Spleen (tissue), 11 donors: ENCODE measurements at regions not wholly inside any gene's neighbourhood (a gene's known extent, or its start where the extent isn't known, plus 50 kb on each side); places are given as distances from the start of the nearest gene placed in this dataset.
"Not testable (repeated sequence)": the region's sequence is repeated elsewhere in the genome, so short reads cannot be mapped to it uniquely, and the experiment has no call there.

Experiments
- DNase-seq: peaks from one replicate; pipeline ENCODE4 v3.0.0-alpha.2; 2020
- H3K27ac ChIP-seq, 8 donors: fragments of 200-600 bp; sonication (generic) in 7 of 8; 1 replicate in 4 of 8; 2 replicates in 4 of 8; pipeline versions ENCODE4 v1.5.0 to v1.8.0; 2016 to 2021; ENCODE audit warnings: inconsistent platforms in 4 of 8, mild to moderate bottlenecking in 4 of 8, moderate library complexity in 1 of 8
- H3K27me3 ChIP-seq, 7 donors: fragments of 200-600 bp; sonication (generic) in 6 of 7; replicated peaks in 1 of 7; 1 replicate in 4 of 7; 2 replicates in 3 of 7; pipeline versions ENCODE4 v1.5.0 to v1.8.0; 2016 to 2021; ENCODE audit warnings: inconsistent platforms in 3 of 7, mild to moderate bottlenecking in 1 of 7
- H3K36me3 ChIP-seq, 6 donors: fragments of 200-600 bp; sonication (generic) in 5 of 6; 1 replicate in 4 of 6; 2 replicates in 2 of 6; pipeline versions ENCODE4 v1.5.0 to v1.8.0; 2016 to 2021; ENCODE audit warnings: inconsistent platforms in 2 of 6
- H3K4me1 ChIP-seq, 6 donors: fragments of 200-600 bp; sonication (generic) in 5 of 6; 1 replicate in 3 of 6; 2 replicates in 3 of 6; pipeline versions ENCODE4 v1.5.0 to v1.8.0; 2016 to 2021; ENCODE audit warnings: inconsistent platforms in 3 of 6
- H3K4me3 ChIP-seq, 8 donors: fragments of 200-600 bp; sonication (generic) in 7 of 8; 1 replicate in 4 of 8; 2 replicates in 4 of 8; pipeline versions ENCODE4 v1.5.0 to v1.8.0; 2016 to 2021; ENCODE audit warnings: inconsistent platforms in 4 of 8, mild to moderate bottlenecking in 4 of 8, moderate library complexity in 2 of 8
- H3K9me3 ChIP-seq, 8 donors: fragments of 200-600 bp; sonication (generic) in 7 of 8; 1 replicate in 4 of 8; 2 replicates in 4 of 8; pipeline versions ENCODE4 v1.5.0 to v1.8.0; 2016 to 2021; ENCODE audit warnings: inconsistent platforms in 4 of 8
- POLR2A ChIP-seq, 3 donors: fragments of 450-650 bp; IDR thresholded peaks; one replicate each; pipeline ENCODE4 v1.5.1; 2017; ENCODE audit warnings: antibody characterized with exemption in 3 of 3, mild to moderate bottlenecking in 1 of 3
- POLR2AphosphoS5 ChIP-seq, 3 donors: sonication (generic); formaldehyde crosslinking; IDR thresholded peaks; one replicate each; pipeline ENCODE4 v1.5.1; 2017; ENCODE audit warnings: antibody characterized with exemption in 3 of 3
- WGBS, 5 donors: extraction: QIAGEN DNeasy Blood & Tissue Kit in 3 of 5; methylation state at CpG; one replicate each; pipeline versions ENCODE4 v1.1.5 to v1.1.7; 2013 to 2018; 5-methylcytosine and 5-hydroxymethylcytosine counted together
- intact Hi-C: fragments of 100-400 bp; cut with DNase I; formaldehyde crosslinking; loops from one replicate; pipeline ENCODE4 v1.15.0; 2023; ENCODE audit warnings: low total_unique reads
- TF ChIP-seq, protein P1 (sequence below), 11 experiments: fragments of 200-600 bp in 7 of 11; fragments of 450-650 bp in 4 of 11; sonication (generic) in 4 of 11; IDR thresholded peaks in 8 of 11; conservative IDR thresholded peaks in 3 of 11; 1 replicate in 7 of 11; 2 replicates in 4 of 11; pipeline versions ENCODE4 v1.4.0 to v1.8.0; 2016 to 2021; ENCODE audit warnings: antibody characterized with exemption in 11 of 11, inconsistent platforms in 4 of 11, mild to moderate bottlenecking in 1 of 11
- donor health status: healthy with polysubstance abuse.
- donor health status: DM: no; HTN: no; CAD: no; lungs with moderate emphysema.
- donor health status: DM: no; HTN: no; CAD: no.
- donor health status: Bipolar disorder and iron deficiency.
- donor health status: healthy.
- donor health status: DM: no; HTN: no; CAD: no.
- donor health status: DM: yes; HTN: yes; CAD: no.

- H3K4me1 ChIP-seq: no peaks in the 10 kb centered on the region
Measured at GRCh38 chr18:71301596-71301995, 1012.8 kb downstream of the SOCS6 start.

GRCh38 chr18:71294201-71294600, 1005.4 kb downstream of the SOCS6 start:
- H3K27me3 ChIP-seq, intact Hi-C loops, DNase-seq, H3K4me3 ChIP-seq, H3K27ac ChIP-seq, H3K9me3 ChIP-seq, H3K4me1 ChIP-seq, H3K36me3 ChIP-seq: not testable (repeated sequence)
- 71 to 82% (median 77%) methylated on average over 3 of the region's 3 CpGs for WGBS, 5 donors

More at GRCh38 chr18:71301596-71301995, 1012.8 kb downstream of the SOCS6 start:
- Histone ChIP-seq H3K9me3 (no peaks in the 10 kb centered on the region), H3K4me3 (no peak overlapping the region), H3K27me3 (no peaks in the 10 kb centered on the region), H3K27ac (no peak overlapping the region), H3K36me3 (no peaks in the 10 kb centered on the region)
- no peak for DNase-seq
- TF ChIP-seq, protein P1, sequence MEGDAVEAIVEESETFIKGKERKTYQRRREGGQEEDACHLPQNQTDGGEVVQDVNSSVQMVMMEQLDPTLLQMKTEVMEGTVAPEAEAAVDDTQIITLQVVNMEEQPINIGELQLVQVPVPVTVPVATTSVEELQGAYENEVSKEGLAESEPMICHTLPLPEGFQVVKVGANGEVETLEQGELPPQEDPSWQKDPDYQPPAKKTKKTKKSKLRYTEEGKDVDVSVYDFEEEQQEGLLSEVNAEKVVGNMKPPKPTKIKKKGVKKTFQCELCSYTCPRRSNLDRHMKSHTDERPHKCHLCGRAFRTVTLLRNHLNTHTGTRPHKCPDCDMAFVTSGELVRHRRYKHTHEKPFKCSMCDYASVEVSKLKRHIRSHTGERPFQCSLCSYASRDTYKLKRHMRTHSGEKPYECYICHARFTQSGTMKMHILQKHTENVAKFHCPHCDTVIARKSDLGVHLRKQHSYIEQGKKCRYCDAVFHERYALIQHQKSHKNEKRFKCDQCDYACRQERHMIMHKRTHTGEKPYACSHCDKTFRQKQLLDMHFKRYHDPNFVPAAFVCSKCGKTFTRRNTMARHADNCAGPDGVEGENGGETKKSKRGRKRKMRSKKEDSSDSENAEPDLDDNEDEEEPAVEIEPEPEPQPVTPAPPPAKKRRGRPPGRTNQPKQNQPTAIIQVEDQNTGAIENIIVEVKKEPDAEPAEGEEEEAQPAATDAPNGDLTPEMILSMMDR (IDR thresholded peaks at IDR 0.05 in 8 of 11, conservative IDR thresholded peaks at IDR 0.05 in 3 of 11): no peak
- no peak for TF ChIP-seq POLR2A (IDR thresholded peaks at IDR 0.05)
- no peak for TF ChIP-seq POLR2AphosphoS5 (IDR thresholded peaks at IDR 0.05)
- 84 to 89% (median 86%) methylated on average over 4 of the region's 4 CpGs for WGBS, 5 donors
- intact Hi-C loops: no loop called here

GRCh38 chr18:71293322-71293721, 1004.5 kb downstream of the SOCS6 start:
- TF ChIP-seq POLR2A (IDR thresholded peaks at IDR 0.05) (no peak), POLR2AphosphoS5 (IDR thresholded peaks at IDR 0.05) (no peak)
- TF ChIP-seq, protein P1 (IDR thresholded peaks at IDR 0.05 in 8 of 11, conservative IDR thresholded peaks at IDR 0.05 in 3 of 11): no peak
- intact Hi-C loops: no loop called here
- no peaks in the 10 kb centered on the region for H3K4me1 ChIP-seq
- H3K4me3 ChIP-seq: no peak overlapping the region
- DNase-seq: no peak
- H3K27ac ChIP-seq: no peak overlapping the region
- no peaks in the 10 kb centered on the region for H3K27me3 ChIP-seq
- H3K36me3 ChIP-seq: no peaks in the 10 kb centered on the region
- peaks cover 0 to 5% (median 0%) of the 10 kb centered on the region in 8 donors for H3K9me3 ChIP-seq

DNA sequence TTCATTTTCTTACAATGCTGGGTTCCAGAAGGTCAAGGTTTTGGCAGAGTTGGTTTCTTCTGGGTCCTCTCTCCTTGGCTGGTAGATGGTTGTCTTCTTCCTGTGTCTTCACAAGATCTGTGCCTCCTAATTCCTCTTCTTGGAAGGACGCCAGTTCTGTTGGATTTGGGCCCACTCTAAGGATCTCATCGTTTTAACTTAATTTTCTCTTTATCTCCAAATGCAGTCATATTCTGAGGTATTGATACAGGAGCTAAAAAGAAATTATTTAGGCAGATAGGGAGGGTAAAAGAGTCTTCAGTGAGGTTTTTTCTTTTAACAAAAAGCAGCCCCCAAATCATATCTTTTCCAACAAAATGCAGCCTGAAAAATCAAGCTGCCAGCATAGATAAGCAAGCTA, 998.4 kb downstream of the SOCS6 start:
- Histone ChIP-seq H3K4me3 (no peak overlapping the region), H3K27ac (no peak overlapping the region), H3K9me3 (peaks cover 0 to 15% (median 0%) of the 10 kb centered on the region in 8 donors), H3K36me3 (no peaks in the 10 kb centered on the region), H3K27me3 (no peaks in the 10 kb centered on the region), H3K4me1 (no peaks in the 10 kb centered on the region)
- no peak for DNase-seq
- intact Hi-C loops: no loop called here
- TF ChIP-seq, protein P1 (IDR thresholded peaks at IDR 0.05 in 8 of 11, conservative IDR thresholded peaks at IDR 0.05 in 3 of 11): no peak
- TF ChIP-seq POLR2AphosphoS5 (IDR thresholded peaks at IDR 0.05) (no peak), POLR2A (IDR thresholded peaks at IDR 0.05) (no peak)
- 54 to 75% (median 58%) methylated on average over 2 of the region's 2 CpGs for WGBS, 5 donors

DNA sequence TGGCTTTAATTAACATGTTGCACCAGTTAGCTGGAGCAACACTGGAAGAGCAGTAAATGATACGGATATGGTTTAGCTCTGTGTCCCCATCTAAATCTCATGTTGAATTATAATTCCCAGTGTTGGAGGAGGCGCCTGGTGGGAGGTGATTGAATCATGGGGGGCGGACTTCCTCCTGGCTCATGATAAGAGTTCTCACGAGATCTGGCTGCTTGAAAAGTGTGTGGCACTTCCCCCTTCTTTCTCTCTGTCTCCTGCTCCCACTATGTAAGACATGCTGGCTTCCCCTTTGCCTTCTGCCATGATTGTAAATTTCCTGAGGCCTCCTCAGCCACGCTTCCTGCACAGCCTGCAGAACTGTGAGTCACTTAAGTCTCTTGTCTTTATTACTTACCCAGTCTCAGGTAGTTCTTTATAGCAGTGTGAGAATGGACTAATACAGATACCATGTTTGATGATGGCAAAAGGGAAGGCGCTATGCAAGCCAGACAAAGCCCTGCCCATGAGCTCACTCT, 963.6 kb downstream of the SOCS6 start:
- Histone ChIP-seq H3K27me3 (no peaks in the 10 kb centered on the region), H3K4me1 (no peaks in the 10 kb centered on the region), H3K27ac (no peak overlapping the region), H3K36me3 (no peaks in the 10 kb centered on the region), H3K4me3 (no peak overlapping the region), H3K9me3 (peaks cover 0 to 5% (median 0%) of the 10 kb centered on the region in 8 donors)
- TF ChIP-seq POLR2A (IDR thresholded peaks at IDR 0.05) (no peak), POLR2AphosphoS5 (IDR thresholded peaks at IDR 0.05) (no peak)
- TF ChIP-seq, protein P1 (IDR thresholded peaks at IDR 0.05 in 8 of 11, conservative IDR thresholded peaks at IDR 0.05 in 3 of 11): no peak
- intact Hi-C loops: no loop called here
- 34 to 67% (median 48%) methylated on average over 6 of the region's 6 CpGs for WGBS, 5 donors
- DNase-seq: no peak
